Chondrocyte (in vitro differentiated cells): ENCODE measurements at regions not wholly inside any gene's neighbourhood (a gene's known extent, or its start where the extent isn't known, plus 50 kb on each side); places are given as distances from the start of the nearest gene placed in this dataset.

Source experiments
- DNase-seq: peaks from one replicate; pipeline ENCODE4 v3.0.0; 2021; ENCODE audit warnings: mixed read lengths, low spot score
- H3K27ac Mint-ChIP-seq: one replicate; pipeline ENCODE4 v1.8.0; 2021; ENCODE audit warnings: mild to moderate bottlenecking, moderate library complexity, mixed read lengths; ENCODE audit not compliant: unreplicated experiment
- H3K27me3 Mint-ChIP-seq: 2 replicates; pipeline ENCODE4 v1.8.0; 2021; ENCODE audit warnings: low read depth, mixed read lengths
- H3K36me3 Mint-ChIP-seq: 2 replicates; pipeline ENCODE4 v1.8.0; 2021; ENCODE audit warnings: low read depth, mixed read lengths
- H3K4me1 Mint-ChIP-seq: 2 replicates; pipeline ENCODE4 v1.8.0; 2021; ENCODE audit warnings: low read depth, mild to moderate bottlenecking, mixed read lengths
- H3K4me3 Mint-ChIP-seq: one replicate; pipeline ENCODE4 v1.8.0; 2021; ENCODE audit warnings: mild to moderate bottlenecking, moderate library complexity, mixed read lengths; ENCODE audit not compliant: unreplicated experiment
- H3K9me3 Mint-ChIP-seq: 2 replicates; pipeline ENCODE4 v1.8.0; 2021; ENCODE audit warnings: low read depth, mixed read lengths
- TF ChIP-seq, protein P1 (sequence below): fragments of 200-600 bp; sonication (generic); IDR thresholded peaks from 2 replicates; pipeline ENCODE4 v1.5.0; 2021; ENCODE audit warnings: antibody characterized with exemption, mild to moderate bottlenecking, moderate library complexity

DNA sequence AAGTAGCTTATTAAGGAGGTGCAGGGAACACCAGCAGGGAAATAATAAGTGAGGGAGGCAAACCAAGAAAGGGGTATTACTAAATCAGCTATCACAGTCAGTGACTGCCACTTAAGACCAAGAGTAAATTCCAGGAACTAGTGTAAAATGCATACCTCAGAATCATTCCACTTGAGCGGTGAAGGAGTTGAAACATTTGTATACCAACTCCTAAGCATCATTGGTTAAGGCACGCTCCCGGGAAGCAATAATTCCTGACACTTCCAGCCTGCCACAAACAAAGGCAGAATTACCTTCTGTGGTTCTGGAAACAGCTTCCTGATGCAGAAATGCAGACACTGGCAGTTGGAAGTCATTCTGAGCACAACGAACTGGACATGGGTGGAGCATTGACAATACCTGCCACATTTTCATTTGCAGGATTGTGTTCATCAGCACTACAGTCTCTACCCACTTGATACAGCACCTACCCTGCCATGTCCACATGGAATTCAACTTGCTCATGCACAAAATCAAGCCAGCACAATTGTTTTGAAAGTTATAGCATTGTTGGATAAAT lies 82.1 kb downstream of the PPP1R2C start:
- H3K4me3 Mint-ChIP-seq = no peak overlapping the region
- H3K4me1 Mint-ChIP-seq = no peaks in the 10 kb centered on the region

GRCh38 chrX:42694260-42694815 lies 83.6 kb downstream of the PPP1R2C start:
- no peak overlapping the region for H3K27ac Mint-ChIP-seq
- peaks cover 2% of the 10 kb centered on the region for H3K9me3 Mint-ChIP-seq
- no peak overlapping the region for H3K4me3 Mint-ChIP-seq
- no peaks in the 10 kb centered on the region for H3K27me3 Mint-ChIP-seq
- H3K4me1 Mint-ChIP-seq = no peaks in the 10 kb centered on the region
- DNase-seq = no peak
- no peaks in the 10 kb centered on the region for H3K36me3 Mint-ChIP-seq
- TF ChIP-seq, protein P1, sequence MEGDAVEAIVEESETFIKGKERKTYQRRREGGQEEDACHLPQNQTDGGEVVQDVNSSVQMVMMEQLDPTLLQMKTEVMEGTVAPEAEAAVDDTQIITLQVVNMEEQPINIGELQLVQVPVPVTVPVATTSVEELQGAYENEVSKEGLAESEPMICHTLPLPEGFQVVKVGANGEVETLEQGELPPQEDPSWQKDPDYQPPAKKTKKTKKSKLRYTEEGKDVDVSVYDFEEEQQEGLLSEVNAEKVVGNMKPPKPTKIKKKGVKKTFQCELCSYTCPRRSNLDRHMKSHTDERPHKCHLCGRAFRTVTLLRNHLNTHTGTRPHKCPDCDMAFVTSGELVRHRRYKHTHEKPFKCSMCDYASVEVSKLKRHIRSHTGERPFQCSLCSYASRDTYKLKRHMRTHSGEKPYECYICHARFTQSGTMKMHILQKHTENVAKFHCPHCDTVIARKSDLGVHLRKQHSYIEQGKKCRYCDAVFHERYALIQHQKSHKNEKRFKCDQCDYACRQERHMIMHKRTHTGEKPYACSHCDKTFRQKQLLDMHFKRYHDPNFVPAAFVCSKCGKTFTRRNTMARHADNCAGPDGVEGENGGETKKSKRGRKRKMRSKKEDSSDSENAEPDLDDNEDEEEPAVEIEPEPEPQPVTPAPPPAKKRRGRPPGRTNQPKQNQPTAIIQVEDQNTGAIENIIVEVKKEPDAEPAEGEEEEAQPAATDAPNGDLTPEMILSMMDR = no peak

More for the DNA sequence above, 82.1 kb downstream of the PPP1R2C start:
- Mint-ChIP-seq H3K9me3 (peaks cover 7% of the 10 kb centered on the region), H3K36me3 (no peaks in the 10 kb centered on the region), H3K27me3 (no peaks in the 10 kb centered on the region), H3K27ac (no peak overlapping the region)
- no peak for DNase-seq
- TF ChIP-seq, protein P1 = no peak

- Mint-ChIP-seq H3K36me3 (no peaks in the 10 kb centered on the region), H3K9me3 (no peaks in the 10 kb centered on the region), H3K27me3 (peaks cover 1% of the 10 kb centered on the region), H3K4me1 (no peaks in the 10 kb centered on the region), H3K4me3 (no peak overlapping the region), H3K27ac (no peak overlapping the region)
- DNase-seq = no peak
- TF ChIP-seq, protein P1 = no peak
Measured at GRCh38 chrX:42691196-42691595, 86.8 kb downstream of the PPP1R2C start.

DNA sequence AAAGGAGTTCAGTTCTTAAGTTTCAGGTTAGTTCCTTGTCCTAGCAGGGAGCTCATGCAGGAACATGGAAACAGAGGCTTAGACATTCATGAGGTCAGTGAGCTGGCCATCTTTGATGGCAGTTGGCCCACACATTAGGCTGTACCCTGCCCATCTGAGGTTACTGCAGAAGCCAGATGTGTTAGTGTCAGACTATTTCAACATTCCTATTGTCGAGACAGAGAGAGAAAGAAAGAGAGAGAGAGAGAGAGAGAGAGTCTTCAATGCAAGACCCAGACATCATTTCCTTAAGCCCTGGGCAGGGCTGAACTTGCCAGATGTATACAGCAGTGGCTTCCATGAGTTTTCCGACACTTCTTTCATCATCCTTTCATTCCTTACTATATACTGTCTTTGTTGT lies 91.3 kb downstream of the PPP1R2C start:
- Mint-ChIP-seq H3K27ac (no peak overlapping the region), H3K27me3 (peaks cover 1% of the 10 kb centered on the region), H3K9me3 (no peaks in the 10 kb centered on the region), H3K4me3 (no peak overlapping the region), H3K36me3 (no peaks in the 10 kb centered on the region), H3K4me1 (no peaks in the 10 kb centered on the region)
- no peak for DNase-seq
- TF ChIP-seq, protein P1 = no peak

GRCh38 chrX:42686296-42686695 lies 91.7 kb downstream of the PPP1R2C start:
- H3K27ac Mint-ChIP-seq = no peak overlapping the region
- H3K36me3 Mint-ChIP-seq = no peaks in the 10 kb centered on the region
- TF ChIP-seq, protein P1 = no peak
- no peaks in the 10 kb centered on the region for H3K4me1 Mint-ChIP-seq
- no peaks in the 10 kb centered on the region for H3K9me3 Mint-ChIP-seq
- DNase-seq = no peak
- no peak overlapping the region for H3K4me3 Mint-ChIP-seq
- peaks cover 1% of the 10 kb centered on the region for H3K27me3 Mint-ChIP-seq
